ENCODE measurements at regions not wholly inside any gene's neighbourhood (a gene's known extent, or its start where the extent isn't known, plus 50 kb on each side); places are given as distances from the start of the nearest gene placed in this dataset.

- no peak for TF ChIP-seq SUZ12 (IDR thresholded peaks at IDR 0.05; ENCODE audit: extremely low read depth, insufficient read depth, insufficient read length)
- TF ChIP-seq ZNF274 (IDR thresholded peaks at IDR 0.05; ENCODE audit: low read depth, low read length), result no peak
- TF ChIP-seq YY1 (IDR thresholded peaks at IDR 0.05; ENCODE audit: insufficient read depth, insufficient read length), result no peak
These were observed 441.5 kb upstream of the POU3F3 start for GRCh38 chr2:104412384-104412783.
